Astrocyte (in vitro differentiated cells and primary cell): ENCODE measurements at regions not wholly inside any gene's neighbourhood (a gene's known extent, or its start where the extent isn't known, plus 50 kb on each side); places are given as distances from the start of the nearest gene placed in this dataset.

ENCODE experiments used
- DNase-seq: peaks from one replicate; pipeline ENCODE4 v3.0.0-alpha.2; 2010; ENCODE audit warnings: low read depth
- FAIRE-seq: peaks from 2 replicates; lab custom pipeline; 2011; peaks lifted over from hg19 to GRCh38; lab: Jason Lieb, UNC
- H2AFZ ChIP-seq: 2 replicates; pipeline ENCODE4 v1.6.0; 2012; ENCODE audit warnings: low read depth, low read length, inconsistent platforms
- H3K27ac ChIP-seq: 2 replicates; pipeline ENCODE4 v1.5.1; 2011; ENCODE audit warnings: low read depth, low read length, inconsistent platforms
- H3K27me3 ChIP-seq: 2 replicates; pipeline ENCODE4 v1.6.0; 2011; ENCODE audit warnings: low read length, inconsistent platforms; ENCODE audit not compliant: insufficient read depth
- H3K36me3 ChIP-seq: 2 replicates; pipeline ENCODE4 v1.5.1; 2011; ENCODE audit warnings: low read length, inconsistent platforms; ENCODE audit not compliant: insufficient read depth
- H3K4me1 ChIP-seq: 2 replicates; pipeline ENCODE4 v1.5.1; 2011; ENCODE audit warnings: low read length, inconsistent platforms; ENCODE audit not compliant: insufficient read depth
- H3K4me2 ChIP-seq: 2 replicates; pipeline ENCODE4 v1.6.0; 2012; ENCODE audit warnings: low read length, inconsistent platforms
- H3K4me3 ChIP-seq: 2 replicates; pipeline ENCODE4 v1.5.1; 2011; ENCODE audit warnings: low read depth, mild to moderate bottlenecking, low read length, inconsistent platforms; ENCODE audit not compliant: insufficient read depth
- H3K79me2 ChIP-seq: 2 replicates; pipeline ENCODE4 v1.6.0; 2012; ENCODE audit warnings: mild to moderate bottlenecking, low read length, inconsistent platforms; ENCODE audit not compliant: insufficient read depth
- H3K9ac ChIP-seq: 2 replicates; pipeline ENCODE4 v1.6.0; 2012; ENCODE audit warnings: mild to moderate bottlenecking, low read length, inconsistent platforms
- H3K9me3 ChIP-seq: 2 replicates; pipeline ENCODE4 v1.5.1; 2012; ENCODE audit warnings: low read depth, mild to moderate bottlenecking, low read length, inconsistent platforms; ENCODE audit not compliant: insufficient read depth
- H4K20me1 ChIP-seq: 2 replicates; pipeline ENCODE4 v1.6.0; 2012; ENCODE audit warnings: low read length, inconsistent platforms; ENCODE audit not compliant: insufficient read depth
- H3K27ac Mint-ChIP-seq: one replicate; pipeline ENCODE4 v1.8.0; 2021; ENCODE audit warnings: mild to moderate bottlenecking, mixed read lengths; ENCODE audit not compliant: unreplicated experiment
- H3K27me3 Mint-ChIP-seq: one replicate; pipeline ENCODE4 v1.8.0; 2021; ENCODE audit warnings: low read depth, mixed read lengths; ENCODE audit not compliant: unreplicated experiment
- H3K36me3 Mint-ChIP-seq: one replicate; pipeline ENCODE4 v1.8.0; 2021; ENCODE audit warnings: low read depth, mixed read lengths; ENCODE audit not compliant: unreplicated experiment
- H3K4me1 Mint-ChIP-seq: one replicate; pipeline ENCODE4 v1.8.0; 2021; ENCODE audit warnings: low read depth, mixed read lengths; ENCODE audit not compliant: unreplicated experiment
- H3K4me3 Mint-ChIP-seq: one replicate; pipeline ENCODE4 v1.8.0; 2021; ENCODE audit warnings: mild to moderate bottlenecking, moderate library complexity, mixed read lengths; ENCODE audit not compliant: unreplicated experiment
- H3K9me3 Mint-ChIP-seq: one replicate; pipeline ENCODE4 v1.8.0; 2021; ENCODE audit warnings: mild to moderate bottlenecking, mixed read lengths; ENCODE audit not compliant: unreplicated experiment
- CTCF ChIP-seq: IDR thresholded peaks from 2 replicates; pipeline ENCODE4 v1.5.1; 2011; ENCODE audit warnings: low read depth, mild to moderate bottlenecking, inconsistent platforms, low read length, moderate library complexity; ENCODE audit not compliant: insufficient read depth
- EZH2 ChIP-seq: IDR thresholded peaks from 2 replicates; pipeline ENCODE4 v1.6.1; 2012; ENCODE audit warnings: mild to moderate bottlenecking, low read length, inconsistent platforms; ENCODE audit not compliant: insufficient read depth

- no peak overlapping the region for H3K27ac Mint-ChIP-seq
- no peak for FAIRE-seq
These were observed 224.1 kb downstream of the ASCL1 start for GRCh38 chr12:103181366-103182152.

GRCh38 chr12:103182299-103182698, 224.8 kb downstream of the ASCL1 start:
- no peak overlapping the region for H3K9ac ChIP-seq
- no peaks in the 10 kb centered on the region for H3K36me3 Mint-ChIP-seq
- H2AFZ ChIP-seq = no peak overlapping the region
- FAIRE-seq (no peak), DNase-seq (no peak)
- H3K4me2 ChIP-seq = no peak overlapping the region
- no peak overlapping the region for H3K27ac Mint-ChIP-seq
- H3K27me3 ChIP-seq = no peaks in the 10 kb centered on the region
- no peak overlapping the region for H3K4me3 Mint-ChIP-seq
- H3K9me3 Mint-ChIP-seq = no peaks in the 10 kb centered on the region
- no peaks in the 10 kb centered on the region for H3K36me3 ChIP-seq
- peaks cover 3% of the 10 kb centered on the region for H3K27me3 Mint-ChIP-seq
- no peaks in the 10 kb centered on the region for H3K9me3 ChIP-seq
- H3K4me3 ChIP-seq = no peak overlapping the region
- H3K79me2 ChIP-seq = no peaks in the 10 kb centered on the region
- no peak for TF ChIP-seq CTCF
- no peak for TF ChIP-seq EZH2
- no peak overlapping the region for H3K27ac ChIP-seq
- no peaks in the 10 kb centered on the region for H3K4me1 Mint-ChIP-seq
- no peaks in the 10 kb centered on the region for H4K20me1 ChIP-seq
- H3K4me1 ChIP-seq = no peaks in the 10 kb centered on the region

More at GRCh38 chr12:103181366-103182152, 224.1 kb downstream of the ASCL1 start:
- Histone ChIP-seq H3K36me3 (no peaks in the 10 kb centered on the region), H3K27me3 (no peaks in the 10 kb centered on the region), H3K4me1 (no peaks in the 10 kb centered on the region), H3K9me3 (no peaks in the 10 kb centered on the region), H3K9ac (no peak overlapping the region), H3K79me2 (no peaks in the 10 kb centered on the region), H2AFZ (no peak overlapping the region), H3K27ac (no peak overlapping the region), H4K20me1 (no peaks in the 10 kb centered on the region), H3K4me3 (no peak overlapping the region), H3K4me2 (no peak overlapping the region)
- Mint-ChIP-seq H3K27me3 (peaks cover 3% of the 10 kb centered on the region), H3K4me3 (no peak overlapping the region), H3K36me3 (no peaks in the 10 kb centered on the region), H3K4me1 (no peaks in the 10 kb centered on the region), H3K9me3 (no peaks in the 10 kb centered on the region)
- DNase-seq = no peak
- TF ChIP-seq EZH2 (no peak), CTCF (no peak)

- Histone ChIP-seq H3K27me3 (no peaks in the 10 kb centered on the region), H3K9me3 (peaks cover 13% of the 10 kb centered on the region), H3K4me3 (no peak overlapping the region), H3K79me2 (no peaks in the 10 kb centered on the region), H4K20me1 (no peaks in the 10 kb centered on the region), H3K4me1 (no peaks in the 10 kb centered on the region), H3K4me2 (no peak overlapping the region), H3K27ac (no peak overlapping the region), H2AFZ (no peak overlapping the region), H3K9ac (no peak overlapping the region), H3K36me3 (no peaks in the 10 kb centered on the region)
- no peak overlapping the region for H3K4me3 Mint-ChIP-seq
- no peaks in the 10 kb centered on the region for H3K36me3 Mint-ChIP-seq
- TF ChIP-seq EZH2 (no peak), CTCF (no peak)
- no peaks in the 10 kb centered on the region for H3K4me1 Mint-ChIP-seq
- no peak for DNase-seq
- H3K27ac Mint-ChIP-seq = no peak overlapping the region
- FAIRE-seq = no peak
- H3K27me3 Mint-ChIP-seq = peaks cover 1% of the 10 kb centered on the region
- peaks cover 4% of the 10 kb centered on the region for H3K9me3 Mint-ChIP-seq
These were observed 239.0 kb downstream of the ASCL1 start for GRCh38 chr12:103196467-103196866.
